ENCODE measurements at regions not wholly inside any gene's neighbourhood (a gene's known extent, or its start where the extent isn't known, plus 50 kb on each side); places are given as distances from the start of the nearest gene placed in this dataset.

- in situ Hi-C loops (cut with HindIII; ENCODE audit: low sequenced_read_pairs), result no loop called here
- no peak overlapping the region for H3K4me3 ChIP-seq (ENCODE audit: low read depth, low read length)
- no peak for TF ChIP-seq CTCF (IDR thresholded peaks at IDR 0.05; ENCODE audit: low read depth, low read length, missing control alignments)
- no peak for DNase-seq (ENCODE audit: low read depth)
These were observed 381.6 kb downstream of the VRK1 start for GRCh38 chr14:97178781-97179180.

- DNase-seq (ENCODE audit: low read depth), result no peak
- TF ChIP-seq CTCF (IDR thresholded peaks at IDR 0.05; ENCODE audit: low read depth, low read length, missing control alignments), result no peak
- in situ Hi-C loops (cut with HindIII; ENCODE audit: low sequenced_read_pairs), result no loop called here
- no peak overlapping the region for H3K4me3 ChIP-seq (ENCODE audit: low read depth, low read length)
These were observed 382.4 kb downstream of the VRK1 start for GRCh38 chr14:97179573-97179972.

GRCh38 chr14:97180304-97181200 lies 383.4 kb downstream of the VRK1 start:
- no peak for TF ChIP-seq CTCF (IDR thresholded peaks at IDR 0.05; ENCODE audit: low read depth, low read length, missing control alignments)
- in situ Hi-C loops (cut with HindIII; ENCODE audit: low sequenced_read_pairs), result no loop called here
- no peak overlapping the region for H3K4me3 ChIP-seq (ENCODE audit: low read depth, low read length)
- peak; percentile 19 for DNase-seq (ENCODE audit: low read depth)

GRCh38 chr14:97185186-97185585 lies 388.0 kb downstream of the VRK1 start:
- in situ Hi-C loops (cut with HindIII; ENCODE audit: low sequenced_read_pairs), result no loop called here
- no peak overlapping the region for H3K4me3 ChIP-seq (ENCODE audit: low read depth, low read length)
- DNase-seq (ENCODE audit: low read depth), result no peak
- peak; percentile 53 for TF ChIP-seq CTCF (IDR thresholded peaks at IDR 0.05; ENCODE audit: low read depth, low read length, missing control alignments)

- in situ Hi-C loops (cut with HindIII; ENCODE audit: low sequenced_read_pairs), result no loop called here
- no peak for DNase-seq (ENCODE audit: low read depth)
- no peak for TF ChIP-seq CTCF (IDR thresholded peaks at IDR 0.05; ENCODE audit: low read depth, low read length, missing control alignments)
- H3K4me3 ChIP-seq (ENCODE audit: low read depth, low read length), result no peak overlapping the region
These were observed 390.7 kb downstream of the VRK1 start for GRCh38 chr14:97187916-97188315.

- in situ Hi-C loops (cut with HindIII; ENCODE audit: low sequenced_read_pairs), result no loop called here
- TF ChIP-seq CTCF (IDR thresholded peaks at IDR 0.05; ENCODE audit: low read depth, low read length, missing control alignments), result no peak
- H3K4me3 ChIP-seq (ENCODE audit: low read depth, low read length), result no peak overlapping the region
- no peak for DNase-seq (ENCODE audit: low read depth)
These were observed 399.2 kb downstream of the VRK1 start for GRCh38 chr14:97196336-97196735.
